GM21786 (cell line): ENCODE measurements at regions not wholly inside any gene's neighbourhood (a gene's known extent, or its start where the extent isn't known, plus 50 kb on each side); places are given as distances from the start of the nearest gene placed in this dataset.

ENCODE experiments used
- ATAC-seq: cut with Tn5 transposase; IDR thresholded peaks from one replicate; pipeline ENCODE4 v1.9.1; 2021; ENCODE audit not compliant: unreplicated experiment

- ATAC-seq = no peak
Observed at GRCh38 chr13:22168437-22169190, 497.7 kb downstream of the FGF9 start.

GRCh38 chr13:22169473-22169872 lies 498.6 kb downstream of the FGF9 start:
- ATAC-seq = no peak

- no peak for ATAC-seq
Observed at GRCh38 chr13:22173610-22174009, 502.7 kb downstream of the FGF9 start.

- ATAC-seq = no peak
Observed at GRCh38 chr13:22175241-22175640, 504.4 kb downstream of the FGF9 start.

- no peak for ATAC-seq
Observed at GRCh38 chr13:22175815-22176214, 504.9 kb downstream of the FGF9 start.

GRCh38 chr13:22176968-22177520 lies 506.2 kb downstream of the FGF9 start:
- no peak for ATAC-seq

GRCh38 chr13:22178878-22179277 lies 508.0 kb downstream of the FGF9 start:
- ATAC-seq = no peak

GRCh38 chr13:22187329-22187728 lies 516.5 kb downstream of the FGF9 start:
- ATAC-seq = no peak

- no peak for ATAC-seq
Observed at GRCh38 chr13:22189176-22190048, 518.5 kb downstream of the FGF9 start.

- ATAC-seq = peak; percentile 53
Observed at GRCh38 chr13:22193070-22193469, 522.2 kb downstream of the FGF9 start.

GRCh38 chr13:22194106-22194805 lies 523.4 kb downstream of the FGF9 start:
- no peak for ATAC-seq

GRCh38 chr13:22195726-22196125 lies 524.9 kb downstream of the FGF9 start:
- ATAC-seq = no peak

- no peak for ATAC-seq
Observed at GRCh38 chr13:22196777-22197176, 525.9 kb downstream of the FGF9 start.

GRCh38 chr13:22198001-22198400 lies 527.1 kb downstream of the FGF9 start:
- no peak for ATAC-seq

GRCh38 chr13:22198641-22199217 lies 527.9 kb downstream of the FGF9 start:
- ATAC-seq = no peak

GRCh38 chr13:22200440-22200839 lies 529.6 kb downstream of the FGF9 start:
- ATAC-seq = no peak

- ATAC-seq = no peak
Observed at GRCh38 chr13:22201375-22201925, 530.6 kb downstream of the FGF9 start.

GRCh38 chr13:22210134-22210930 lies 539.5 kb downstream of the FGF9 start:
- ATAC-seq = no peak

- no peak for ATAC-seq
Observed at GRCh38 chr13:22211876-22212275, 541.0 kb downstream of the FGF9 start.

- ATAC-seq = no peak
Observed at GRCh38 chr13:22212576-22212975, 541.7 kb downstream of the FGF9 start.
